SK-N-SH treated with all-trans-retinoic acid at 6 μM for 48 hours (cell line): ENCODE measurements at regions not wholly inside any gene's neighbourhood (a gene's known extent, or its start where the extent isn't known, plus 50 kb on each side); places are given as distances from the start of the nearest gene placed in this dataset.

Source experiments
- ATAC-seq: fragments of 200-7000 bp; cut with Tn5 transposase; 3 replicates; pipeline ENCODE4 v1.9.1; 2020; ENCODE audit warnings: mild to moderate bottlenecking, moderate library complexity
- ARNTL ChIP-seq: fragments of 450-650 bp; formaldehyde crosslinking; IDR thresholded peaks from 2 replicates; pipeline ENCODE4 v1.5.0; 2020; ENCODE audit warnings: low read depth, mild to moderate bottlenecking, moderate library complexity, borderline replicate concordance
- BACH2 ChIP-seq: fragments of 250-450 bp; sonication (Bioruptor Pico); IDR thresholded peaks from 2 replicates; pipeline ENCODE4 v1.9.0; 2021; ENCODE audit warnings: mild to moderate bottlenecking, borderline replicate concordance
- CSRNP3 ChIP-seq: fragments of 250-450 bp; sonication (Bioruptor Pico); IDR thresholded peaks from 2 replicates; pipeline ENCODE4 v1.5.1; 2021; ENCODE audit warnings: mild to moderate bottlenecking, moderate library complexity
- ESRRG ChIP-seq: fragments of 250-450 bp; sonication (Bioruptor Pico); IDR thresholded peaks from 2 replicates; pipeline ENCODE4 v1.6.1; 2021; ENCODE audit warnings: mild to moderate bottlenecking
- GLIS3 ChIP-seq: fragments of 250-450 bp; sonication (Bioruptor Pico); IDR thresholded peaks from 2 replicates; pipeline ENCODE4 v1.5.0; 2020; ENCODE audit warnings: mild to moderate bottlenecking, moderate library complexity
- ISL1 ChIP-seq: fragments of 250-450 bp; sonication (Bioruptor Pico); IDR thresholded peaks from 2 replicates; pipeline ENCODE4 v2.1.2; 2022; ENCODE audit warnings: mild to moderate bottlenecking, moderate library complexity
- OSR1 ChIP-seq: fragments of 250-450 bp; sonication (Bioruptor Pico); IDR thresholded peaks from 2 replicates; pipeline ENCODE4 v1.8.0; 2022; ENCODE audit warnings: moderate library complexity, mild to moderate bottlenecking, inconsistent platforms
- POU6F1 ChIP-seq: fragments of 250-450 bp; sonication (Bioruptor Pico); IDR thresholded peaks from 2 replicates; pipeline ENCODE4 v1.8.0; 2021; ENCODE audit warnings: low read depth, mild to moderate bottlenecking, moderate library complexity, borderline replicate concordance
- PPARA ChIP-seq: fragments of 250-450 bp; sonication (Bioruptor Pico); IDR thresholded peaks from 2 replicates; pipeline ENCODE4 v1.5.0; 2020; ENCODE audit warnings: mild to moderate bottlenecking, borderline replicate concordance
- RARB ChIP-seq: fragments of 250-450 bp; sonication (Bioruptor Pico); IDR thresholded peaks from 2 replicates; pipeline ENCODE4 v1.8.0; 2021; ENCODE audit warnings: mild to moderate bottlenecking, moderate library complexity
- SNAI2 ChIP-seq: fragments of 250-450 bp; sonication (Bioruptor Pico); IDR thresholded peaks from 2 replicates; pipeline ENCODE4 v1.5.0; 2020; ENCODE audit warnings: mild to moderate bottlenecking, moderate library complexity
- TCF4 ChIP-seq: fragments of 250-450 bp; sonication (Bioruptor Pico); IDR thresholded peaks from 2 replicates; pipeline ENCODE4 v1.8.0; 2021; ENCODE audit warnings: mild to moderate bottlenecking, moderate library complexity, borderline replicate concordance
- ZC3H10 ChIP-seq: fragments of 250-450 bp; sonication (Bioruptor Pico); IDR thresholded peaks from 2 replicates; pipeline ENCODE4 v1.5.1; 2021; ENCODE audit warnings: mild to moderate bottlenecking, moderate library complexity
- ZFP3 ChIP-seq: fragments of 250-450 bp; sonication (Bioruptor Pico); IDR thresholded peaks from 2 replicates; pipeline ENCODE4 v1.5.0; 2020; ENCODE audit warnings: mild to moderate bottlenecking, moderate library complexity
- ZFP30 ChIP-seq: fragments of 450-650 bp; formaldehyde crosslinking; IDR thresholded peaks from 2 replicates; pipeline ENCODE4 v1.5.0; 2022; ENCODE audit warnings: mild to moderate bottlenecking, moderate library complexity
- ZNF565 ChIP-seq: fragments of 450-650 bp; formaldehyde crosslinking; conservative IDR thresholded peaks from 2 replicates; pipeline ENCODE4 v1.5.0; 2020; ENCODE audit warnings: low read depth, mild to moderate bottlenecking, moderate library complexity
- ZNF70 ChIP-seq: fragments of 450-650 bp; formaldehyde crosslinking; IDR thresholded peaks from 2 replicates; pipeline ENCODE4 v1.5.0; 2020; ENCODE audit warnings: mild to moderate bottlenecking, moderate library complexity
- TF ChIP-seq, protein P1 (sequence below): fragments of 250-450 bp; sonication (Bioruptor Pico); IDR thresholded peaks from 2 replicates; pipeline ENCODE4 v1.5.1; 2020; ENCODE audit warnings: low read depth, mild to moderate bottlenecking, moderate library complexity

GRCh38 chr7:49228426-49229098 lies 304.2 kb downstream of the CDC14C start:
- ATAC-seq = no peak
- no peak for TF ChIP-seq GLIS3 (CRISPR knock-in tag)
- no peak for TF ChIP-seq ZFP3 (CRISPR knock-in tag)
- no peak for TF ChIP-seq ZC3H10
- TF ChIP-seq POU6F1 (CRISPR knock-in tag) = no peak
- TF ChIP-seq ZNF70 (CRISPR knock-in tag) = no peak
- no peak for TF ChIP-seq CSRNP3 (CRISPR knock-in tag)
- no peak for TF ChIP-seq ZFP30 (CRISPR knock-in tag)
- TF ChIP-seq ESRRG = no peak
- TF ChIP-seq ISL1 = no peak
- no peak for TF ChIP-seq RARB (CRISPR knock-in tag)
- no peak for TF ChIP-seq PPARA (CRISPR knock-in tag)
- TF ChIP-seq, protein P1, sequence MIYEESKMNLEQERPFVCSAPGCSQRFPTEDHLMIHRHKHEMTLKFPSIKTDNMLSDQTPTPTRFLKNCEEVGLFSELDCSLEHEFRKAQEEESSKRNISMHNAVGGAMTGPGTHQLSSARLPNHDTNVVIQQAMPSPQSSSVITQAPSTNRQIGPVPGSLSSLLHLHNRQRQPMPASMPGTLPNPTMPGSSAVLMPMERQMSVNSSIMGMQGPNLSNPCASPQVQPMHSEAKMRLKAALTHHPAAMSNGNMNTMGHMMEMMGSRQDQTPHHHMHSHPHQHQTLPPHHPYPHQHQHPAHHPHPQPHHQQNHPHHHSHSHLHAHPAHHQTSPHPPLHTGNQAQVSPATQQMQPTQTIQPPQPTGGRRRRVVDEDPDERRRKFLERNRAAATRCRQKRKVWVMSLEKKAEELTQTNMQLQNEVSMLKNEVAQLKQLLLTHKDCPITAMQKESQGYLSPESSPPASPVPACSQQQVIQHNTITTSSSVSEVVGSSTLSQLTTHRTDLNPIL (CRISPR knock-in tag) = no peak
- TF ChIP-seq TCF4 (CRISPR knock-in tag) = no peak
- TF ChIP-seq ZNF565 (CRISPR knock-in tag) = no peak
- no peak for TF ChIP-seq OSR1 (CRISPR knock-in tag)
- no peak for TF ChIP-seq ARNTL

DNA sequence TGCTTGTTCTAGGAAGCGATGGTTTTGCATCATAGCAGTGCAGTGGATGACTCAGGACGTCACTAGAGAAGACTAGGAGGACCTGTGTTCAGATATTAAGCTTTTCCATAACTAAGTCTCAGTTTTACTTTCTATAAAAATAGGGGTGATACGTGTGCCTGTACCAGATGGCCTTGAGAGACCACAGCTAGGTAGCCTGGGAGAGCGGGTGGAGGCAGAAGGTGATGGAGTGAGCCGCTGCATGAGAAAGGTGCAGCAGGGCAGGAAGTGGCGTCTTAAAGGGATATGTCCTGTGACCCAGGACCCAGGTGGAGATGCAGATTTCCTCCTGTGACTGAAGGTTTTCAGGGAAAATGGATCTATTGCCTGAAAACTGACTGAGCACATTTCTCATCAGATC lies 304.9 kb downstream of the CDC14C start:
- no peak for ATAC-seq
- no peak for TF ChIP-seq ESRRG
- no peak for TF ChIP-seq GLIS3 (CRISPR knock-in tag)
- no peak for TF ChIP-seq SNAI2
- TF ChIP-seq ZFP30 (CRISPR knock-in tag) = no peak

DNA sequence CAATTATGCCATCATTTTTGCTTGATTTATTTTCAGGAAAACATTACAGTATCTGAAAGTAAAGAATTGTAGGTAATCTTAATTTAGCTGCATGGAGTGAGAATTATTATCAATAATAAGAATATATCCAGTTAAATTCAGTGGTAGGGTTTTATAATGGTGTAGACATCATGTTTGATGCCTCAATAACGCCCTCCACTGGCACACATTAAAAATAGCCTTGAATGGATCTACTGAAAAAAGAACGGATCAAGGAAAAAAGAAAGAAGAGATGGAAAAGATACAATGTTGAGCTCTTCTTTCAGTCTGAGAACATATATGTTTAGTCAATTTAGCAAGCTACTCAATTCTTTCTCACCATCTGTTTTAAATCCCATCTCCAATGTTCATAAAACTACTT lies 319.2 kb downstream of the CDC14C start:
- TF ChIP-seq TCF4 (CRISPR knock-in tag) (no peak), PPARA (CRISPR knock-in tag) (no peak), POU6F1 (CRISPR knock-in tag) (no peak), ZC3H10 (no peak)
- no peak for ATAC-seq

DNA sequence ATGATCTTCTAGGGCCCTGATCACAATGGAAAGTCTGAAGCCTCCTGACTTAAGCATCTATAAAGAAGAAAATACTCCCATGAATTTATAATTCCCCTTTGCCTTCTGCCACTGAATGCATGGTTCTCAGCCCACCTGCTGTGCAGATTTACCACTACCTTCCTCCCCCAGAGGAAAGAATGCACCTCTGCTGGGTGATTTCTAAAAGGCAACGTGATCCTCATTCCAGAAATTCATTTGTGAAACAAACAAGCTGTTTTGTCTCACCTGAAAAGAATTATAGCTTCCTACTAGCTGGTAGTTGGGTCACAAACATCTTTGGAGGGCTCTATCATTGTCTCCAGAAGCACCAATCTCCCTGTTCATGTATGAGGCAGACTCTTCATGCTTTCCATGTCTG lies 320.2 kb downstream of the CDC14C start:
- ATAC-seq = no peak
- TF ChIP-seq GLIS3 (CRISPR knock-in tag) (no peak), OSR1 (CRISPR knock-in tag) (no peak), BACH2 (CRISPR knock-in tag) (no peak)
- TF ChIP-seq, protein P1 (CRISPR knock-in tag) = no peak

DNA sequence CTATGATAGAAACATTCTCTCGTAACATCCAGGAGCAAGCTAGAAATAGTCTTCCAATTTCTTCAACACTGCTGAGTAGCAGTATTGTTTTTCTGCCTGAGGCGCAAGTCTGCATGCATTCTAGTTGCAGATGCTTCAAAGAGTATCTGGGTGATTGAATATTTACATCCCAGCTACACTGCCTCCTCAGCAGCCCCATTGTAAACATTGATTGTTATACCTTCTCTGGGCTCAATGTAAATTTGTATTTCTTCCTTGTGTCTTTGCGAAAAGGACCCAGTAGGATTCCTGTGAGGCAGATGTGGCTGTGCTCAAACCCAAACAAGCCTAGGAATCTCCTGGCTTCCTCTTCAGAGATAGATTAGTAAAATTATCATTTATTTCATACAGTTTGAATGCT lies 320.7 kb downstream of the CDC14C start:
- no peak for TF ChIP-seq OSR1 (CRISPR knock-in tag)
- no peak for TF ChIP-seq ARNTL
- no peak for ATAC-seq
